Motor neuron (in vitro differentiated cells): ENCODE measurements at regions not wholly inside any gene's neighbourhood (a gene's known extent, or its start where the extent isn't known, plus 50 kb on each side); places are given as distances from the start of the nearest gene placed in this dataset.

Source experiments
- ATAC-seq, 8 experiments: fragments of 200-7000 bp; cut with Tn5 transposase; replicated peaks in 6 of 8; 2 replicates each; pipeline ENCODE4 v1.8.0; 2021; ENCODE audit warnings: mild to moderate bottlenecking in 8 of 8, moderate library complexity in 8 of 8
- H3K27ac ChIP-seq, 2 donors: fragments of 250-450 bp; sonication (Bioruptor Pico); 2 replicates each; pipeline ENCODE4 v1.9.0; 2021; ENCODE audit warnings: antibody characterized with exemption in 2 of 2, mild to moderate bottlenecking in 2 of 2, moderate library complexity in 1 of 2
- H3K4me1 ChIP-seq, 2 donors: fragments of 250-450 bp; sonication (Bioruptor Pico); replicated peaks in 1 of 2; 2 replicates each; pipeline ENCODE4 v1.6.1; 2021; ENCODE audit warnings: antibody characterized with exemption in 2 of 2, mild to moderate bottlenecking in 2 of 2, moderate library complexity in 1 of 2
- H3K4me3 ChIP-seq, 5 donors: fragments of 250-450 bp; sonication (Bioruptor Pico); 2 replicates each; pipeline ENCODE4 v1.9.0; 2021; ENCODE audit warnings: antibody characterized with exemption in 5 of 5, mild to moderate bottlenecking in 5 of 5, moderate library complexity in 4 of 5
- WGBS, 10 experiments: fragments of 450-650 bp; shearing (Covaris generic); methylation state at CpG; one replicate each; pipeline ENCODE4 v1.0.0; 2022; 5-methylcytosine and 5-hydroxymethylcytosine counted together
- in situ Hi-C, 9 experiments: fragments of 400-800 bp; cut with MboI; loops; one replicate each; pipeline ENCODE4 v1.15.0; 2021; ENCODE audit warnings: low sequenced_read_pairs in 9 of 9, low pct_unique_long_range_greater_than_20kb in 2 of 9; ENCODE audit not compliant: unreplicated experiment in 9 of 9

DNA sequence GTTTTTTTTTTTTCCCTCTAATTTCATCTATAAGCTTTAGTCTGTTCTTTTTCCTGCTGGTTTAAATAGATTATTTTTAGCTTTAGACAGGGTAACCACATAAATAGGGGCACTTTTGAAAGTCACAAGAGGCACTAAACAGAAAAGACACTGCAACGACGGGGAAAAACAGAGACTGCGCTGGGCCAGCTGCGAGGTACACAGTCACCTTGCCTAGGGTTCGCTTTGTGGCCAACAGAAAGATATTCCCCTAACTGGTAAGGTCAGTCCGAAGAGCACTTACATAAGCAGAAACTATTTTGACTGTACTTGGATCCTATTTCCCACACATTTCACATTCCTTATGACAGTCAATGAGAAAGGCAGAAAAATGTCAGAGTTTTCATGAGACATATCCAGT, 175.6 kb upstream of the PHF14 start:
- WGBS, 10 experiments, result 13 to 100% (median 82%) methylated on average over 2 to 6 of the region's 6 CpGs
- in situ Hi-C loops, result no loop called here
- no peaks in the 10 kb centered on the region for H3K4me1 ChIP-seq
- H3K27ac ChIP-seq, result no peak overlapping the region
- H3K4me3 ChIP-seq, result no peak overlapping the region
- no peak for ATAC-seq

DNA sequence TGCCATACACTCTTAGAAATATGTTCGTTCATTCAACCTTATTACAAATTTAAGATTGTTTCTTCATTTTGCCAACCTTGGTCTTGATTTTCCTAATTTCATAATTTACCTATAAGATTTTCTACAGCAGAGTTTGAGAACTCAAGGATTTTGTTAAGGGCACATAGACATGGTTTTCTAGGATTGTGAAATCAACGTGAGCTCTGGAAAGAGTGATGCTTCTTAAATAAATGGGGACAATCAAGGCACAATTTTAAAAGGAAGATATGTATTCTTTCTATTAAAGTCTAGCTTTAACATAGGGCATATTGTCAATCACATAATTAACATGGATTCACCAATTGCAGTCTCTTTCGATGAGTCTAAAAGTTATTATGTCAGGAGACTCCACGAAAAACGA, 174.2 kb upstream of the PHF14 start:
- in situ Hi-C loops, result no loop called here
- ATAC-seq, result no peak
- Histone ChIP-seq H3K4me3 (no peak overlapping the region), H3K4me1 (no peaks in the 10 kb centered on the region), H3K27ac (no peak overlapping the region)
- 35 to 97% (median 92%) methylated on average over 3 to 5 of the region's 5 CpGs; no CpG with 5 or more reads in 1 of the 10 experiments for WGBS, 10 experiments

DNA sequence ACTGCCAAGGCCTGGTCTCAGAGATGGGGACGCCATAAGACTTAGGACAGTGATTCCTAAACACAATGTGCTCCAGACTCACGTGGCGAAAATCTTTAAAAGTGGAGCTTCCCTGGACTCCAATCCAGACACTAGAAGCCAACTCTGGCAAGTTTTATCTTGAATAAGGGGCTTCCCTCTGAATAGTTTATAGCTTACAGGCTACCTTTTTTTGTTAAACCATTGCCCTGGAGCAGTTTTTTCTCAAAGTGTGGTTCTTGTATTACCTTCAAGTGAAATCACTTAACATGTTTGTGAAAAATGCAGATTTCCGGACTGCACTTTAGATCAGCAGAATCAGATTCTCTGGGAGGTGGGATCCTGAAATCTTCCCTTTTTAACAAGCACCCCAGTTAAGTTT, 171.7 kb upstream of the PHF14 start:
- 0 to 93% (median 80%) methylated on average over 1 to 4 of the region's 4 CpGs; no CpG with 5 or more reads in 1 of the 10 experiments for WGBS, 10 experiments
- Histone ChIP-seq H3K4me3 (no peak overlapping the region), H3K27ac (no peak overlapping the region), H3K4me1 (no peaks in the 10 kb centered on the region)
- in situ Hi-C loops, result loop anchor here in 1 of 9 experiments (25.0 kb wide), 1 partner anchor 110 kb away; no protein-coding TSS in a partner anchor
- no peak for ATAC-seq

DNA sequence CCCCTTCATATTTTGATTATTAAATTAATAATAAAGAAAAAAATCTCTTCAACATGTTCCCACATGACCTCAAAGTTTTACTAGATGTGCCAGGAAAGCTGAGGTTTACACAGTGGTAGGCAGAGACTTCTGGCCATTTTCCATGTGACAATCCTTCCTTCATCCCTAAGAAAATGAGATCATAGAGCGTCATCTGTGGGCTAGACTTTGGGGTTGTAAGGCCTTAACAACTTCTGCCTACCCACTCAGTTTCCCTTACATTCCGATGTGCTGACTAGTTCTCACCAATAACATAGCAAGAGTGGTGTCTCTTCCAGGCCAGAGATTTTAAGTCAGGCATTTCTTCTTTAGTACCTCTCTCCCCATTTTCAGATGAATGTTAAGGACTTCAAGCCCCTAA, 171.1 kb upstream of the PHF14 start:
- no peak overlapping the region for H3K27ac ChIP-seq
- no peaks in the 10 kb centered on the region for H3K4me1 ChIP-seq
- H3K4me3 ChIP-seq, result no peak overlapping the region
- in situ Hi-C loops, result loop anchor here in 1 of 9 experiments (25.0 kb wide), 1 partner anchor 110 kb away; no protein-coding TSS in a partner anchor
- ATAC-seq, result no peak
- WGBS, 10 experiments, result 8 to 100% (median 60%) methylated on average over 1 to 2 of the region's 2 CpGs; no CpG with 5 or more reads in 4 of the 10 experiments

DNA sequence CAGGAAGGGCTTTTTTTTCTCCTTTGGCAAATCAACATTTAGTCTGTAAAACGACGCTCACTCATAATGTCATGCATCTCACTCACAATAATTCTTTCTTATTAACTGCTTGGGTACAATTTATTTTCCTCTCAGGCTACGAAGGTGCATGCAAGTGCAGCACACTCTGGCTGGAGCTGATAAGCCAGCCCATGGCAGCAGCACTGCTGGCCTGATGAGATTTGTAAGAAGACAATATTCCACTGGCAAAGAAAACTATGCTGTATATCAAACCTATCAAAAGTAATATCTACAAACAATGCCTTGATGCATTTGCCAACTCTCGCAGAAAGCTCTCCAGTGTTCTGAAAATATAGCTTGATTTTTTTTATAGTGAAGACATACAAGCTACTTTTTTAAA, 170.0 kb upstream of the PHF14 start:
- no peak for ATAC-seq
- WGBS, 10 experiments, result 16 to 84% (median 67%) methylated on average over 2 to 4 of the region's 4 CpGs; no CpG with 5 or more reads in 2 of the 10 experiments

DNA sequence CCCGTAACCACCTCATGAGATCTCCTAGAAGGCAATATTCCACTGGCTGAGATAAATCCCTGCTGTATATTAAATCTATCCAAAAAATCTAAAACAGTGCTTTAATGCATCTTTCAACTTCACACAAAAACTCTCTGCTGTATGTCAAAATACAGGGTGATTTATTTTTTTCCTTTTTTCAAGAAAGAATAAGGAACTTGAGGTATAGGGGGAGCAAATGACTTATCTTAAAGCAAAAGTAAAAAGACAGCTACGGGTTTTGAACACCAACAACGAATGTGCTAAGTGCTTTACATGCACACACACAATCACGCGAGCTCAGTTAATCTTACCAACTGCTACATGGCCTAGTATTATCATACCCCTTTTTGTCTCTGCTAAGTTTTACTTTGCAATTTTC, 168.9 kb upstream of the PHF14 start:
- 35 to 94% (median 62%) methylated on average over 2 to 5 of the region's 5 CpGs; no CpG with 5 or more reads in 1 of the 10 experiments for WGBS, 10 experiments
- in situ Hi-C loops, result loop anchor here in 1 of 9 experiments (25.0 kb wide), 1 partner anchor 108 kb away; no protein-coding TSS in a partner anchor
- H3K27ac ChIP-seq, result no peak overlapping the region
- ATAC-seq, result no peak
- H3K4me3 ChIP-seq, result no peak overlapping the region
- no peaks in the 10 kb centered on the region for H3K4me1 ChIP-seq

More for the DNA sequence above, 170.0 kb upstream of the PHF14 start:
- Histone ChIP-seq H3K4me1 (no peaks in the 10 kb centered on the region), H3K27ac (no peak overlapping the region), H3K4me3 (no peak overlapping the region)
- in situ Hi-C loops, result loop anchor here in 1 of 9 experiments (25.0 kb wide), 1 partner anchor 109 kb away; no protein-coding TSS in a partner anchor

DNA sequence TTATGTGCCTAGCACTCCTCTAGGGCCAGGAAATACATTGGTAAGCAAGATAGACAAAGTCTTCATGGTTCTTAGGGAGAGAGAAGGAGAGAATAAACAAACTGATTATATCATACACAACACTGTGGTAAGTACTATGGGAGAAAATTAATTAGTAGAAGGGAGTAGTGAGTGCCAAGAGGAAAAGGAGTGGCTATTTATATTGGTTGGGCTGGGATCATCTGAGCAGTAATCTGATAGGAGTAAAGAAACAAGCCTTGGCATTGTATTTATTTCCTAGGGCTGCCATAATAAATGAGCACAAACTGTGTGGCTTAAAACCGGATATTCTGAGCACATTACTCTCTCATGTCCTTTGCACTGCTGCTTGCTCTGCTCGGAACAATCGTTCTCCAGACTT, 158.1 kb upstream of the PHF14 start:
- H3K27ac ChIP-seq, result no peak overlapping the region
- H3K4me1 ChIP-seq, result no peaks in the 10 kb centered on the region
- 0 to 100% (median 29%) methylated on average over 1 to 3 of the region's 3 CpGs; no CpG with 5 or more reads in 1 of the 10 experiments for WGBS, 10 experiments
- in situ Hi-C loops, result loop anchor here in 1 of 9 experiments (25.0 kb wide), 1 partner anchor 97 kb away; no protein-coding TSS in a partner anchor
- H3K4me3 ChIP-seq, result no peak overlapping the region
- ATAC-seq, result no peak

DNA sequence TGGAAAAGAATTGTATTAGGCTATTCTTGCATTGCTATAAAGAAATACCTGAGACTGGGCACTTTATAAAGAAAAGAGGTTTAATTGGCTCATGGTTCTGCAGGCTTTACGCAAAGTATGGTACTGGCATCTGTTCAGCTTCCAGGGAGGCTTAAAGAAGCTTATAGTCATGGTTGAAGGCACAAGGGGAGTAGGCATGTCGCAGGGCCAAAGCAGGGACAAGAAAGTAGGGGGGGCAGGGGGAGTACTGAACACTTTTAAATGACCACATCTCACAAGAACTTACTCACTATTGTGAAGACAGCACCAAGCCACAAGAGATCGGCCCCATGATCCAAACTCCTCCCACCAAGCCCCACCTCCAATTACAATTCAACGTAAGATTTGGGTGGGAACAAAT, 152.5 kb upstream of the PHF14 start:
- in situ Hi-C loops, result loop anchor here in 1 of 9 experiments (25.0 kb wide), 1 partner anchor 91 kb away; no protein-coding TSS in a partner anchor
- ATAC-seq, result no peak
- Histone ChIP-seq H3K27ac (no peak overlapping the region), H3K4me3 (no peak overlapping the region), H3K4me1 (no peaks in the 10 kb centered on the region)
- 9 to 100% (median 67%) methylated on average over 1 to 3 of the region's 4 CpGs; no CpG with 5 or more reads in 1 of the 10 experiments for WGBS, 10 experiments

DNA sequence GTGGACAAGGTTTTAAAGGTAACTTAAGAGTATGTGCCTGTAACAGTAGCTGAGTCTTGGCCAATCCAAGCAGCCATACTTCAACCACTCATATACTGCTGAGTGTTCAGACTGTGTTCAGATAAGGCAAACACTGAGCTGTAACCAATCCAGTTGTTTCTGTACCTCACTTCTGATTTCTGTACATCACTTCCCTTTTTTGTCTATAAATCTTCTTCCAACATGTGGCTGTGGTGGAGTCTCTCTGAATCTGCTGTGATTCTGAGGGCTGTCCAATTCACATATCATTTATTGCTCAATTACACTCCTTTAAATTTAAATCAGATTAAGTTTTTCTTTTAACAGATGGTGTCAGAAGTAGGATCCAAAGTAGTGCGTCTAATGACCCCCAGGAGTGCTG, 149.5 kb upstream of the PHF14 start:
- H3K4me3 ChIP-seq, result no peak overlapping the region
- in situ Hi-C loops, result loop anchor here in 1 of 9 experiments (25.0 kb wide), 1 partner anchor 88 kb away; no protein-coding TSS in a partner anchor
- no peak overlapping the region for H3K27ac ChIP-seq
- ATAC-seq, result no peak
- H3K4me1 ChIP-seq, result no peaks in the 10 kb centered on the region
- WGBS, 10 experiments, result 0 to 100% (median 40%) methylated on average over 1 of the region's 1 CpG; no CpG with 5 or more reads in 2 of the 10 experiments

DNA sequence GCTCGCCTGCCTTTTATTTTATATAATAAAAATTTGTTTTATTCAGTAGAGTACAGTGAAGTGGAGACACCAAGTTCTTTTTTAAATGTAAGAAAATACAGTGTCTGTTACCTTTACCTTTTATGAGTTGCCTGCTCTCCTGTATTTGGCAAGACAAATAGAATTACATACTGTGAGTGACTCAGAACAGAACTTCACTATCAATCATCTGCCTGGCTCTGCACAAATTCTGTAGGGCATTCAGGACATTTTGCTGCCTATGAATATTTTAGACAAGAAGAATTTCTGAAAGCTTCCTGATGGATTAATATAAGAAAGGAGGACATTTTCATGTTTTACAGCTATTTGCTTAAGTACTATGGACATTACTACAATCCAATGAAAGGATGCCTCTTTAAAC, 135.4 kb upstream of the PHF14 start:
- peak in 1 of 8 experiments; percentile 26 for ATAC-seq
- Histone ChIP-seq H3K4me3 (no peak overlapping the region), H3K27ac (no peak overlapping the region), H3K4me1 (peaks cover 3 to 7% of the 10 kb centered on the region in 2 donors)
- in situ Hi-C loops, result no loop called here
- WGBS, 10 experiments, result 0 to 100% (median 81%) methylated on average over 1 of the region's 1 CpG

DNA sequence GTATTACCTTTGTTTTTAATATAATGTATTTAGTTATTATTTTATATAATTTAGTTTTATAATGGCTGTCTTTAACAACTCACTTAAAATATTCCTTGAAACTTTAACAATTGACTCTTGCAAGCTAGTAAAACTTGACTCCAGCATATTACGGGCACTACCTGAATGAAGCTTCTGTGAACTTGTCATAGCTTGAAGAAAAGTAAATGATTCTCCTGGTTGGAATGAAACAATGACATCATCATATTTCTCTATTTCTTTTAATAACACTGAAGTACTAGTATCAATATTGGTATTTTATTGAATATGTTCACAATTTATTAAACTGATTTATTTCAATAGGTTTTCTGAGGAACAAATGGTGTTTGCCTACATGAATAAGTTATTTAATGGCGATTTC, 128.4 kb upstream of the PHF14 start:
- H3K27ac ChIP-seq, result no peak overlapping the region
- in situ Hi-C loops, result no loop called here
- WGBS, 10 experiments, result 0 to 100% (median 45%) methylated on average over 1 to 2 of the region's 2 CpGs; no CpG with 5 or more reads in 2 of the 10 experiments
- no peaks in the 10 kb centered on the region for H3K4me1 ChIP-seq
- ATAC-seq, result no peak
- no peak overlapping the region for H3K4me3 ChIP-seq

DNA sequence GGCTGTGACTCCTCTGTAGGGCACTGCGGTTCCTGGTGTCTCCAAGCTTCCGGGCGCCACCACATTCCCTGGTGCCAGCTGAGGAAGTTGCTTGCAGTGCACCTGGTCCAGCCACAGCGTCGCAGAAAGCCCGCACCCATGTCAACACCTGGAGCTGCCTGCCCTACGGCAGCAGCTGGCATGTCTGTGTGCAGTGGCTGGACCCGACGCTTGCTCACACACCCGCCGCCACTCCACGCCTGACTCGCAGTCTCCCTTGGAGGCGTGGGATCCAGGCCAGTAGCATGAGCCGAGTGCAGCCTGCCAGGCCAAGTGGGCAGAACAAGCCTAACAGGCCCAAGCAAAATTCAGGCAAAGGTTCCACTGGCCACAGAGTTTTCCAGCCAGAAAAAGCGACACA, 118.1 kb upstream of the PHF14 start:
- WGBS, 10 experiments, result 39 to 100% (median 62%) methylated on average over 1 to 6 of the region's 16 CpGs; no CpG with 5 or more reads in 4 of the 10 experiments
- no peak overlapping the region for H3K27ac ChIP-seq
- ATAC-seq, result no peak
- in situ Hi-C loops, result no loop called here
- H3K4me1 ChIP-seq, result no peaks in the 10 kb centered on the region
- no peak overlapping the region for H3K4me3 ChIP-seq

DNA sequence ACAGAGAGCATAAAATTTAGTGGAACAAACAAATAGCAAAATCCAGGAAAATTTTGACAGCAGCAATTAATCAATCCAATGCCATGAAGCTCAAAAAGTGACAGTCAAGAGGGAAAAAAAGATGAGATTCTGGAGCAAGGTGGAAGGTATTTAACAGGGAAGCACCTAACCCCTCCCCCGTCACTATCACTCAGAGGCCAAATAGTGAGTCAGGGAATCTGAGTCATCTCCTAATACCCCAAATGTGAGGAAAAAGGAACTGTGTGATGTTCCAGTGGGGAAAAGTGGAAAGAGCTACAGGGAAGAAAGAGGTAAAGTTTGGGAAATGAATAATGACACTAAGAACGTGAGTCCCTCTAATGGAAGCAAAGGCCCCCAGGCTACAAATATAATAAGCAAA, 113.2 kb upstream of the PHF14 start:
- WGBS, 10 experiments, result 0 to 100% (median 79%) methylated on average over 1 to 2 of the region's 2 CpGs
- no peaks in the 10 kb centered on the region for H3K4me1 ChIP-seq
- ATAC-seq, result no peak
- no peak overlapping the region for H3K27ac ChIP-seq
- in situ Hi-C loops, result no loop called here
- H3K4me3 ChIP-seq, result no peak overlapping the region

DNA sequence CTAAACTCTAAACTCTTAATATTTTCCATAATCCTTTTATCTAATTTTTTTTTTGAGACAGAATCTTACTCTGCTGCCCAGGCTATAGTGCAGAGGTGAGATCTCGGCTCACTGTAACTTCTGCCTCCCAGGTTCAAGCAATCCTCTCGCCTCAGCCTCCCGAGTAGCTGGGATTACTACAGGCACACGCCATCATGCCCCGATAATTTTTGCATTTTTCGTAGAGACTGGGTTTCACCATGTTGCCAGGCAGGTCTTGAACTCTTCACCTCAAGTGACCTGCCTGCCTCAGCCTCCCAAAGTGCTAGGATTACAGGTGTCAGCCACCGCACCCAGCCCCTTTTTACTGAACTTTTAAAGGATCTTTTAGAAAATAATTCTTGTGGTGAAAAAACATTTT, 110.2 kb upstream of the PHF14 start:
- Histone ChIP-seq H3K27ac (no peak overlapping the region), H3K4me3 (no peak overlapping the region), H3K4me1 (no peaks in the 10 kb centered on the region)
- in situ Hi-C loops, result no loop called here
- 0 to 100% (median 81%) methylated on average over 1 to 6 of the region's 7 CpGs; no CpG with 5 or more reads in 1 of the 10 experiments for whole genome bisulfite sequencing, 10 experiments
- ATAC-seq, result no peak
